HG03139 (cell line): ENCODE measurements at regions not wholly inside any gene's neighbourhood (a gene's known extent, or its start where the extent isn't known, plus 50 kb on each side); places are given as distances from the start of the nearest gene placed in this dataset.

Experiments used
- ATAC-seq: cut with Tn5 transposase; IDR thresholded peaks from one replicate; pipeline ENCODE4 v1.9.1; 2021; ENCODE audit not compliant: unreplicated experiment

GRCh38 chr7:45235905-45236304 lies 78.3 kb downstream of the RAMP3 start:
- no peak for ATAC-seq

- ATAC-seq: no peak
Measured at GRCh38 chr7:45236666-45237065, 79.1 kb downstream of the RAMP3 start.

DNA sequence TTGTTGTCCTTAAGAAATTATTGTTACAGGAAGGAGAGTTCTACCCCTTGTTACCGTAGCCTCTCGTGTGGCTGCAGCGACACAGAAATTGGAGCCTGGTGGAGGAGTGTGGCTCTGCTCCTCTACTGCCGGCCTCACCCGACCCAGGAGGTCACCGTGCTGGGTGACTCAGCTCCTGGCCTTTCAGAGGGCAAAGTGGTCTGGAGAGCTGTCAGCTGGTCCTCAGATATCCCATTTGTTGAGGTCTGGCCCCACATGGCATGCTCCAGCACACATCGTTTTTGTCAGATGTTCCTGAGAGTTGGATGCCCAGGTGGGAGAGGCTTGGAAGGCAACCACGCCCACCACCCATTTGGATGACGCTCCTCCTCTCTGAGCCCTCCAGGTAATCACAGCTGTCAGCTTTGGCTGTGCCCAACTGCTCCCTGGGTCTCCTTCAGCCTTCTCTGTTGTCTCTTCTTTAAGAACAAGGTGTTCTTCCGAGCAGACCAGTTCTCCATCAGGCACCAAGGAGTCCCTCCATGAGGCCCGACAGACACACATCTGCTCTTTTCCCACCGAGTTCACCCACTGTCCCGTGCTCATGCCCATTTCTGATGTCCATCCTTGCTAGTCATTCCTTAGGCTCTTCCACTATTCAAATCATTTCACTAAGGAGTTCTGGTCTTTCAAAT lies 80.3 kb downstream of the RAMP3 start:
- no peak for ATAC-seq

DNA sequence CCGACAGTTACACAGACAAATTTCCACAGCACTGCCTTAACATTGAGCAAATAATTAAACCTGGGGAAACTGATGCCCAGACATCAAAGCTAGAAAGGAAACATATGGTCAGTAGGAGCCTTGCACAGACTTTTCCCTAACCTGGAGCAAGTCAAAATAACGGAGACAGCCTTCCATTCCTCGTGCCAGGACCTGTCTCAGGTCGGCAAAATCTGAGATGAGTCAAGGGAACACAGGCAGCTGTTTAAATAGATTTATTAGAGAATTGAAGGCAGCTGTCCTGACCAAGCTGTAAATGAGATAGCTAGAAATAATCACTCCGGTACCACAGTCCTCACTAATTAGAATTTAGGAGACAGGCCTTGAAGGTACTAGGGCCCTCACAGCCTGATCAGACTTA lies 81.2 kb downstream of the RAMP3 start:
- no peak for ATAC-seq

GRCh38 chr7:45239486-45239885 lies 81.9 kb downstream of the RAMP3 start:
- ATAC-seq: no peak

- ATAC-seq: no peak
Measured at GRCh38 chr7:45240273-45240771, 82.7 kb downstream of the RAMP3 start.

DNA sequence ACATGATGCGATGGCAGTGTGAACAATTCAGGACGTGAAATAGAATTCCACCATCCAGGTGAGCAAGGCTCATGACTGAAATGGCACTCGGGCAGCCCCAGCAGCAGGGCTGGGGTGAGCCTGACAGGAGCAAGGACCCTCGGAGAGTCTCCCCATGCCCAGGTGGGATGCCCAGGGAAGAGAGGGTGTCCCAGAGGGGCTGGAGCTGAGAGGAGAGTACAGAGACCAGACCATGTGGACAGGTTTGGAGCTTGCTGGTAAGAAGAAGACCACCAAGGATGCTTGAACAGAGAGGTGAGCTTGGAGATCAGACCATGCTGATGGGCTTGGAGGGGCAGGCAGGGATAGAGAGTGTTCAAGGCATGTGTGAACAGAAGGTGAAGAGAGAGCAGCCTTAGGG lies 83.3 kb downstream of the RAMP3 start:
- ATAC-seq: no peak

DNA sequence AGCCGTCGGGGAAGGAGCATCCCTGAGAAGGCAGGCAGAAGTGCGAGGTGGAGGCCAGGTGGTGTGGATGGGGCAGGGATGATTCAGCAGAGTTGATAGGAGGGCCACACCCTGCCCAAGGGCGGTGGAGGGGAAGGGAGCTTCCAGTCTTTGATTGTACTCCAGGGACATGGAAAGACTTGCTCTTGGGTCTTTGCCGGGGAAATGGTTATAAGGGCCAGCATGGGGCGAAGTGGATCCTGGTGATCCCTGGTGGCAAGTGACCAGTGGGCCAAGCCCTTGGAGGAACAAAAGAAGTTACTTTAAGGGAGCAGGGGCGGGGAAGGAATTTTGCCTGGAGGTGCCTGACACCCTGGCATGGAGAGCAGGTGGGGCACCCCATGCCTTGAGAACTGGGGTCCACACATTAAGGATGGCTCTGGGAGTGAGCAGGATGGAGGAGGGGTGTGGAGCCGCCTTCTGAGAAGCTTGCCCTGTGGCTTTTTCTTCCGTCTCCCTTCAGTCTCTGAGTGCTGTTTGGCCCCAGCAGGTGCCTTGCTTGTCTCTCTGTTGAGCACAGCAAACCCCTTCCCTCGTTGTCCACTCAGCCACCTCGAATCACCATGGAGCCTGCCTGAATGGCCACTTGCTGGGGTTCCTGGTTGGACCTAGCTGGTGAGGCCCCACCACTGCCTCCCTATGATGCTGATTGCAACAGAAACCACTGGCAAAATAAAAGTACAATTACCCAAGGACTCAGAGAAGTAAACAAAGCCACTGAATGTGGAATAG lies 83.9 kb downstream of the RAMP3 start:
- ATAC-seq: no peak

DNA sequence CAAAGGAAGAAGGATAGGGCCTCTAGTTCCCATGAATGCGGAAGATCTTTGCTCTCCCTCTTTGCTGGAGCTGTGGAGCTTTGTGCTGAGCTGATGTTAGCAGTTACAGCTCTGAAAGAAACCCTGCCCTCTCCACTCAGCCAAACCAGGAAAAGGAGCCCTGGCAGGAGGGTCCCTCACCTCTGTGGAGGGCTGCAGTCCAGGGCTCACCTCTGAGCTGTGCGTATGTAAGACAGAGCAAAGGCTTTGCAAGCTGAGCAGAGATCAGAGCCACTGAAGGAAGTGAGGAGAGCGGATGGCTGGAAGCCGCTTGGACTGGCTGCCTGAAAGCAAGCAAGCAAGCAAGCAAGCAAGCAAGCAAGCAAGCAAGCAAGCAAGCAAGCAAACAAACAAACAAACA lies 84.7 kb downstream of the RAMP3 start:
- no peak for ATAC-seq

GRCh38 chr7:45242698-45243097 lies 85.1 kb downstream of the RAMP3 start:
- ATAC-seq: no peak

- no peak for ATAC-seq
Measured at GRCh38 chr7:45244981-45245380, 87.4 kb downstream of the RAMP3 start.

DNA sequence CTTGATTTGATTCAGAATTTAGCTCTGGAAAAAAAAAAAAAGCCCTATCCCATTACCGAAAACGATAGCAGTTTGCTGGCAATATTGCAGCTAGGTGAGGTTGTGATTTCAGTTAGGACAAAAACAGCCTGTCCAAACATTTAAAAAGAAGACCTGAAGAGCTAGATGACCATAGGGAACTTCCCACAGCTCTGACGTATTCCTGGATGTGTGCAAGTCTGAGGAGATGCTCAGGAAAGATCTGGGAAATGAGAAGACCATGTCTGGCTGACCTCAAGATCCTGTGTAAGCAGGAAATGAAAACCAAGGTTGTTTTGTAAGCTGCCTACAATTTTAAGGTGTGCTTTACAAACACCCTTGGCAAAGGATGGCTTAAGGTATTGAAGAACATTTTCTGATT lies 88.7 kb downstream of the RAMP3 start:
- no peak for ATAC-seq

DNA sequence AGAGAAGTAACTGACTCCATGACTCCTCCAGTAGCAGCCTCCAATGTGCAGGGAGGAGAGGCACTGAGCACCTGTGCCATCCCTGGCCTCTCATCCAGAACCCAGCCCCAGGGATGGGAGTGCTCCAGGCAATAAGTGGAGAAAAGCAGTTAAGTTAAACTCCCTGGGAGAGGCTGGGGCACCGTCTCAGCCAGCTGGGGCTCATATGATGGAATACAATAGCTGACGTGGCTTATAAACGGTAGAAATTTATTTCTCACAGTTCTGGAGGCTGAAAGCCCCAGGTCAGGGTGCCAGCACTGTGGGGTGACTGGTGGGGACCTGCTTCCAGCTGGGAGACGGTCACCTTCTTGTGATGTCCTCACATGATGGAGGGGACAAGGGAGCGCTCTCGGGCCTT lies 94.7 kb downstream of the RAMP3 start:
- ATAC-seq: no peak

- no peak for ATAC-seq
Measured at GRCh38 chr7:45252857-45253256, 95.3 kb downstream of the RAMP3 start.

- no peak for ATAC-seq
Measured at GRCh38 chr7:45253368-45253767, 95.8 kb downstream of the RAMP3 start.

DNA sequence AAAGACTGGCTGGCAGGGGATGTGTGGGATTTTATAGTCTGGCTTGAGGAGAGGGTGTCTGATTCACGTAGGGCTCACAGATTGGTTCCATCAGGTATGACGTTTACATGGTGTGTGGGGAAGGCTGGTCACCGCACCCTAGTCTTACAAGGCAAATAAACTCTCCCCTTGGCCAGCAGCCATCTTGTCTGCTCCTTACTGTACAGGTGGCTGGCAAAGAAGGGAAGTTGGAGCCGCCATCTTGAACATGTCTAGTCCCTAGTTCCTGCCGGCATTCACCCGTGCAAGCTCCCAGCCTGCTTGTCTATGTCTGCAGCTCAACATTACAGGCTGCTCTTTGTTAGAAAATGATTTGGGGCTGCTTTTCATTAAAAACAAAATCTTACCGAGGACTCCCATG lies 97.6 kb downstream of the RAMP3 start:
- ATAC-seq: no peak

GRCh38 chr7:45256309-45256708 lies 98.7 kb downstream of the RAMP3 start:
- ATAC-seq: no peak

- ATAC-seq: no peak
Measured at GRCh38 chr7:45256775-45257174, 99.2 kb downstream of the RAMP3 start.

GRCh38 chr7:45257284-45257683 lies 99.7 kb downstream of the RAMP3 start:
- ATAC-seq: no peak

DNA sequence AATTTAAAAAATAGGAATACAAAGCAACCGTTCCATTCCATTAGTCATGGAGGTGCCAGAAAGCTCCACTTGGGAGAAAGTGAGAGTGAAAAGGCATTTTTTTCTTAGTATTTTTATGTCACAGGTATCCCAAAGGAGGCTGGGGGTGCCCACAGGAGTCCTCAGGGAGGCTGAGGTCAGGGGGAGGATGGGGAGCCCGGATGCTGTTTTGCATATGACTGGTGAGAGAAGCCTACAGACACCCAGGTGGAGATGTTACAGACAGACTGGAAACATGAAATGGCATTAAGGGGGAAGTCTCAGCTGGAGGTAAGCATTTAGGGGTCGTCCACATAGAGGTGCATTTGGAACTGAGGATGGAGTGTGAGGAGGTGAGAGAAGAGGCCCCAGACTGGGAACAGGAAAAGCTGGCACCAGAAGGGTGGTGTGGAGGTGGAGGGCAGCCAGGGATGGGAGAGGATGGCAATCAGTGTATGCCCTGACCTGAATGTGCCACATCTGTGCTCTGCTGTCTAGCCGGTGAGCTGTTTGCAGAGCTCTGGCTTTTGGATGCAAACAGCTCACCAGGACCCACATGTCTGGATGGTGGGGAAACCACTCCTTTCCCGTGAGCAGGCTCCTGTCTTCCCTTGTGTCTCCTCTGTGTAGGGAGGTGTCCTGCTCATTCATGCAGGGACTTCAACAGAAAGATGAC lies 101.1 kb downstream of the RAMP3 start:
- ATAC-seq: no peak

GRCh38 chr7:45259227-45259596 lies 101.6 kb downstream of the RAMP3 start:
- ATAC-seq: no peak
